ENCODE measurements at regions not wholly inside any gene's neighbourhood (a gene's known extent, or its start where the extent isn't known, plus 50 kb on each side); places are given as distances from the start of the nearest gene placed in this dataset.

GRCh38 chr2:150846691-150847090 lies 359.2 kb upstream of the RND3 start:
- TF ChIP-seq, protein P1, sequence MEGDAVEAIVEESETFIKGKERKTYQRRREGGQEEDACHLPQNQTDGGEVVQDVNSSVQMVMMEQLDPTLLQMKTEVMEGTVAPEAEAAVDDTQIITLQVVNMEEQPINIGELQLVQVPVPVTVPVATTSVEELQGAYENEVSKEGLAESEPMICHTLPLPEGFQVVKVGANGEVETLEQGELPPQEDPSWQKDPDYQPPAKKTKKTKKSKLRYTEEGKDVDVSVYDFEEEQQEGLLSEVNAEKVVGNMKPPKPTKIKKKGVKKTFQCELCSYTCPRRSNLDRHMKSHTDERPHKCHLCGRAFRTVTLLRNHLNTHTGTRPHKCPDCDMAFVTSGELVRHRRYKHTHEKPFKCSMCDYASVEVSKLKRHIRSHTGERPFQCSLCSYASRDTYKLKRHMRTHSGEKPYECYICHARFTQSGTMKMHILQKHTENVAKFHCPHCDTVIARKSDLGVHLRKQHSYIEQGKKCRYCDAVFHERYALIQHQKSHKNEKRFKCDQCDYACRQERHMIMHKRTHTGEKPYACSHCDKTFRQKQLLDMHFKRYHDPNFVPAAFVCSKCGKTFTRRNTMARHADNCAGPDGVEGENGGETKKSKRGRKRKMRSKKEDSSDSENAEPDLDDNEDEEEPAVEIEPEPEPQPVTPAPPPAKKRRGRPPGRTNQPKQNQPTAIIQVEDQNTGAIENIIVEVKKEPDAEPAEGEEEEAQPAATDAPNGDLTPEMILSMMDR (IDR thresholded peaks at IDR 0.05) = no peak
- no peak for TF ChIP-seq POLR2A (IDR thresholded peaks at IDR 0.05)

Data from testis (tissue), 2 donors.